RWPE1 (cell line): ENCODE measurements at regions not wholly inside any gene's neighbourhood (a gene's known extent, or its start where the extent isn't known, plus 50 kb on each side); places are given as distances from the start of the nearest gene placed in this dataset.

Experiments
- CTCF ChIA-PET: fragments of 350-600 bp; sonication (Branson Sonifier 250); formaldehyde crosslinking; extraction: SDS; loops from one replicate; lab custom pipeline; 2021; lab: Yijun Ruan, JAX
- POLR2A ChIA-PET: fragments of 400-600 bp; formaldehyde crosslinking; extraction: SDS; loops from one replicate; lab custom pipeline; 2020; ENCODE audit warnings: antibody characterized with exemption; ENCODE audit not compliant: low non-redundant PET; lab: Yijun Ruan, JAX
- DNase-seq: peaks from one replicate; pipeline ENCODE4 v3.0.0; 2012; ENCODE audit warnings: low spot score
- H3K27ac ChIP-seq: fragments of 450-650 bp; 2 replicates; pipeline ENCODE4 v1.5.1; 2017
- CTCF ChIP-seq: fragments of 450-650 bp; conservative IDR thresholded peaks from 2 replicates; pipeline ENCODE4 v1.5.1; 2017; ENCODE audit warnings: low read depth, mild to moderate bottlenecking

- no peak overlapping the region for H3K27ac ChIP-seq
- no peak for DNase-seq
- CTCF ChIA-PET, result interaction anchor here (1.1 kb wide), 1 partner anchor 159 kb away, joined by 3 read pairs; no protein-coding TSS in a partner anchor
- TF ChIP-seq CTCF, result no peak
- POLR2A ChIA-PET, result no interaction called here
These were observed 125.2 kb downstream of the FGF9 start for GRCh38 chr13:21796066-21796465.

DNA sequence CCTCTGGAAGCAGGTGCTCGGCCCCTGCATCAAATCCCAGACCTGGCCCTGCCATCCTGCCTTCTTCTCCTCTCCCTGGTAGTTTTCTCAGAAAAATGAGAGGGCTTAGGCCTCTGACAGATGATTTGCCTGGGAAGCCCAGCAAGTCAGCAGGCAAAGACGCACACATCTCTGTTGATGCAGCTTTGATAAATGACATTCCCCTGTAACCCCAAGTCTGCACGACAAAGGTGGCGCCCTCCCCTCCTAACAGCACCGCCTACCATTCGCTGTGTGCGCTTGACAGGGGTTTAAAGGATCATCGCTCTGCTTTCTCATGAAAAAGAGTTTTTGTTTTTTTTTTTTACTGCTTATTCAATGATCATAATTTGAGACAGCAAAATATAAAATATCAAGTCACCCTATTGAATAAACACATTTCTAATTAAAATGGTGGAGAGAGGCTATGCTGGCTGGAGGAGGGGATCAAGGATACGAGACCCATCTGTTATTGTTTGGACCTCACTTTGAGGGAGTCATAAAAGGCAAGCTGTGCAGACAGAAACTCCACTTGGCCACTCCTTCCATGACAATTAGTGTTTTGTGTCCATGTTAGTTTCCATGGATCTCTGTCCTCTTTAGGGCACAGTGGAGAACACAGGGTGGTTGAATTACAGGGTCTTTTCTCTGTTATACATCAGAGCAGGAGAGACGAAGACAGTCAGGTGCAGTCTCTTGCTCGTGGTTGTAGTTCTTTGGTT lies 126.1 kb downstream of the FGF9 start:
- ChIA-PET CTCF (interaction anchor here (0.5 to 0.6 kb wide), 2 partner anchors 296 to 353 kb away, joined by 3 to 4 read pairs; no protein-coding TSS in a partner anchor), POLR2A (no interaction called here)
- no peak overlapping the region for H3K27ac ChIP-seq
- no peak for TF ChIP-seq CTCF
- DNase-seq, result no peak

DNA sequence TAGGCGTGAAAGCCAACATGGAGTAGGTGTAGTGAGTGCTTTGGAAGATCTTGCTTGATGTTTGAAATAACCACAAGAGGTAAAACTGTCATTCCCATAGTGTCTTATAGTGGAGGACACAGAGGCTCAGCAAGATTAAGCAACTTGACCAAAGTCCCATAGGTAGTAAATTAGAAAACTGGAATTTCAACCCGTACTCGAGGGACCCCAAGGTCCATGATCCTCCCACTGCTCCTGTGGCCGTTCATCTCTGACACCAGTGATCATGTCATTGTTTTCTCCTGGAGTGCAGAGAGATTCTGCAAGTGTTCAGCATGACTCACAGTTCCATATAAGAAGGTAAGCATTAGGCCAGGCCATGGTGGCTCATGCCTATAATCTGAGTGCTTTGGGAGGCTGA lies 126.9 kb downstream of the FGF9 start:
- ChIA-PET CTCF (interaction anchor here (0.6 kb wide), 2 partner anchors 68 to 352 kb away, joined by 3 to 4 read pairs; no protein-coding TSS in a partner anchor), POLR2A (no interaction called here)
- no peak for DNase-seq
- no peak overlapping the region for H3K27ac ChIP-seq
- no peak for TF ChIP-seq CTCF

GRCh38 chr13:21798181-21798580 lies 127.3 kb downstream of the FGF9 start:
- DNase-seq, result no peak
- H3K27ac ChIP-seq, result no peak overlapping the region
- POLR2A ChIA-PET, result no interaction called here
- CTCF ChIA-PET, result interaction anchor here (0.6 kb wide), 1 partner anchor 68 kb away, joined by 3 read pairs; no protein-coding TSS in a partner anchor
- TF ChIP-seq CTCF, result no peak

- POLR2A ChIA-PET, result no interaction called here
- DNase-seq, result no peak
- no peak overlapping the region for H3K27ac ChIP-seq
- CTCF ChIA-PET, result no interaction called here
- TF ChIP-seq CTCF, result no peak
These were observed 128.8 kb downstream of the FGF9 start for GRCh38 chr13:21799671-21800070.

DNA sequence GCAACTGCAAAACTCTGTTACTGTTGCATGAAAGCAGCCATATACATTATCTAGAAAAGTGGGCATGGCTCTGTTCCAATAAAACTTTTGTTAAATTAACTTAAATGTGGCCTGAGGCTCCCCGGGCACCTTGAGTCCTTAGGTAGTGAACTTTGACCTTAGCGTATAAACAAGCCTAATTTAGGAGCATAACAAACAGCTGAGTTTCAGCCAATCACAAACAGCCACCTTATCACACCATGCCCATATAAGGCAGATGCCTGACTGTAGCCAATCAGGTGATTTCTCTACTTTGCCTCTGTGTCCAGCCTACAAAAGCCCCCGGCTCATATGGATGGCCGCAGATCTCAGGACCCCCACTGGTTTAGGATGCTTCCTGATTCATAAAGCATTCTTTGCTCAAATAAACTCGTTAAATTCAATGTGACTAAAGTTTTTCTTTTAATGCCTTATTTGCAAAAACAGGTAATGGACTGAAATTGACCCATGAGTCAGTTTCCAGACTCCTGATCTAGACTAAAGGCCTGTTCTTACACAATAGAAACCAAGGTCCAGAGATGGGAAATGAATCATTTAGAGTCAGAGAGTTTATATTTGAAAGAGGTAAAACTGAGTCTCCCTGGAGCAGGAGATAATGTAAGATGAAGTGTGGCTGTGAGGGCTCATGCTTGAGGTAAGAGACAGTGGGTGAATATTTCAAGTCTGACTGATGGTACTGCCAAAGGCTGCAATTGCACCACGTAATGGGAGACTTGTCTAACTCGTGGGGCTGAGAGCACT lies 130.2 kb downstream of the FGF9 start:
- no peak overlapping the region for H3K27ac ChIP-seq
- POLR2A ChIA-PET, result no interaction called here
- CTCF ChIA-PET, result no interaction called here
- DNase-seq, result peak; percentile 81
- no peak for TF ChIP-seq CTCF
